HG02642 (cell line): ENCODE measurements at regions not wholly inside any gene's neighbourhood (a gene's known extent, or its start where the extent isn't known, plus 50 kb on each side); places are given as distances from the start of the nearest gene placed in this dataset.
"Not testable (repeated sequence)": the region's sequence is repeated elsewhere in the genome, so short reads cannot be mapped to it uniquely, and the experiment has no call there.

ENCODE experiments used
- ATAC-seq: cut with Tn5 transposase; IDR thresholded peaks from one replicate; pipeline ENCODE4 v1.9.1; 2021; ENCODE audit warnings: mild to moderate bottlenecking; ENCODE audit not compliant: unreplicated experiment, poor library complexity

GRCh38 chr18:78232196-78232595, 747.4 kb upstream of the SALL3 start:
- ATAC-seq, result no peak

GRCh38 chr18:78237864-78238263, 741.8 kb upstream of the SALL3 start:
- no peak for ATAC-seq

- no peak for ATAC-seq
Observed at GRCh38 chr18:78238404-78239089, 741.1 kb upstream of the SALL3 start.

- no peak for ATAC-seq
Observed at GRCh38 chr18:78239090-78239457, 740.5 kb upstream of the SALL3 start.

DNA sequence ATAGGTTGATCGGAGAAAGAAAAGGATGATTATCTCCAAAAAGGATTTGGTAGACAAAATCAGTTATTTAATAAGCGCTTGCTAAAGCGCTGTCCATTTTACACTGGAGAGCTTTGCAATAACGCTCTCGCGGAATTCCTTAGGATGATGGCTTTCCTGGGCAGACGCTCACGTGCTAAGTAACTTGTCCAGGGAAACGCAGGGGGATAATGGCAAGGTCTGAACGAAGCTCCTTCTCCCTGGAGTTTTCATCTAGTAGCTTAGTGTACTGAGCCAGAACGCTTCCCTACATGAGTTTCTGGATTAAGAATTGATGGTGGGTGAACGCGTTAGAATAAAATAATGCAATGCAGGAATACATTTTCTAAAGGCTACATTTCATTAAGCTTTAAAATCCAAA, 739.5 kb upstream of the SALL3 start:
- no peak for ATAC-seq

DNA sequence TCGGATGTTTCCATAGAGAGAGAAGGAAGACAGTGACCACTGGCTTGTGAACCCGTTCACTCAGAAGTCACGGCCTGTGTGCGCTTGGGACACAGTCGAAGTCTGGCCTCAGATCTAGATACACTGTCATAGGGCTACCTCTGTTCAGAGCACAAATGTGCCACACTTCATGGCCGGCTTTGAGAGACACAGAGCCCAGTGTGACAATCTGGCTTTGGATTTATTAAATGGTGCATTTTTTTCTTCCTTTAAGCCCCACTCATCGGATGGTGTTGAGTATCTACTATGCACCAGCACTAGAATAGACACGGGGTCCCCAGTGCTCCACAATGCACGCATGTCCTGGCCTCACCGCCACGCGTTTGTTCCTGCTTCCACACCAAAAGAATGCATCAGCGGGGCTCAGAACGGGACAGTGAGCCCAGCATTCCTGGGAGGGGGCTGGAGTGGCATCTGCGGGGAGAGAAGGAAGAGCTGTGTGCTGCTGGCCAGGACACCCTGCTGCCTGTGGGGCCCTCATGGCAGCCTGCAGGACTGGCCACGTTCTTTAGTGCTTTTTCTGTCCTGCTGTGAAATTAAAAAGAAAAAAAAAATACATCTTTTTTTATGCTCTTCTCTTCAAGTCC, 738.9 kb upstream of the SALL3 start:
- no peak for ATAC-seq

DNA sequence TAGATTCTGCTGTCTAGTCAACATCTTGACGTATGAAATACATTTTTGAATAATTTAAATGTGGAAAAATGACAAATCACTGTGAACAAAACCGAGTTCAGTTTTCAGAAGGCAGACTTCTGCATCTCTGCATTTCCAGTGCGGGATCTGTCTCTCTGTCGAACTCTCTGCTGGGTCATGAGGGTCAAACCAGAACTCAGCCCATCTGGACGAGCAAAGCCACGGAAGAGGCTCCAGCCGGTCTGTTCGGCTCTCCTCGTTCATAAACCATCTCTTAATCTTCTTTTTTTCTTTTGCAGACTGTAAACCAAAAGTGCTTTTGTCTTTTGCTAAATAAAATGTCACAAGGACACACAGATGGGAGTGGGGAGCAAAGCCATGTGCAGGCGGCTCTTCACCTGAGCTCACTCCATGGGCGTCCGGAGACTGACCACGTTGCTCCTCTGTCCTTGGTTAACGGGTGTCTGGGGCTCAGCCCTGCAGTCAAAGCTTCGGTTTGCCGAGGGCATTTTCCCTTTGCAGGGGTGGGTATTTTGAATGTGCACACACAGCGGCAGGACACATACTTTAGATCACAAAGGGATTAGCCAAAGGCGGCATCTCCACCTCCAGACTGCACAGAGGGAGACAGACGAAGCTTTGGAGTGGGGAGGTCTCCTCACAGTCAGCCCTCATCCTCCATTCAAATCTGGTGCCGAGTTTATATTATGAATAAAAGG, 737.9 kb upstream of the SALL3 start:
- ATAC-seq, result no peak

DNA sequence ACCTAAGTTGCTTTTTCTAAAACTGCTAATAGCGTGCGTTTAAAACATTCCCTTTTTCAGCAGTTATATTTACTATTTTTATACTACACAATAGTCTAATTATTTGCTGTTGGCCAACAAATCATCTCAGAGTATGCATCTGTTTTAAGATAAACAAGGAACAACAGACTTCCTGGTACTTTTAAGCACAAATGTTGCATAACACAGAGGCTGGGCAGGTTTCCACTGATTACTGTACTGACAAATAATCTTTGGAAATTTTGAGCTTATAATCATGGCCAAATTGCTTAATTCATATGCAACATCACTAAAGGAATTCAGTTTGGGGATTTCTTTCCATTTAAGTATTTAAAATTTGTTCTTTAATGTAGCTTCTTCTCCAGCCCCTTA, 737.4 kb upstream of the SALL3 start:
- ATAC-seq, result no peak

DNA sequence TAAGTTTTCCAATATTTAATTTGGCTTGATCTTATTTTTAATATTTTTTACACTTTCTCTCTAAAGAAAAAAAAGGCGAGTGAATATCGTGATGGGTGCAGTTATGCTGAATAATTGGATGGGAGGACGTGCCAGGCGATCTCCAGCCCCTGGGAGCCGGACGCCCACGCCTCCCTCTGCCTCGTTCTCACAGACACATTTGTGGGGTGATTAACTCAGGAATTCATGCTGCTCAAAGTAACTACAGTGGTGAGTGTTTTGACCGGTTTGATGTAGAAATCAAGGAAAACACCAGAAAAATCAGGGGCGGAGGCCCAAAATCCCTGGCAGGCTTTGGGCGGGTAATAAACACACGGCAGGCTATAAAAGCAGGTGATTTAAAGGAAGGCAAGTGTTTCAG, 736.8 kb upstream of the SALL3 start:
- no peak for ATAC-seq

DNA sequence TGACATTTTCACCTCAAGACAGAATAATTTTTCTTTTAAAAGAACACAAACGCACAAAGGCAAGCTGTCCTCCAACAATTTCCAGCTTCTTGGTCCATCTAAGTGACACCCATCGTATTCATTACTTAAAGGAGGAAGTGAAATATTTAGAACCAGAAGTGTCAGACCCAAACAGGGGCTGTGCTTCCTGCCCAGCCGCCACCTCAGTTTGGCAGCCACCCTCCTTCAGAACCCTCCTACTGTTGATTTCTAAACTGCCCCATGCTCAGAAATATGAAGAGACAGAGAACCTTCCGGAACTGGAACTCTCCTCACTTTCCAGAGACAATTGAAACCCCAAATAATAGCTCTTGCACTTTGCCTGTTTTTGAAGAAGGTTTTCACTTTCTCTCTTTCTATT, 734.8 kb upstream of the SALL3 start:
- ATAC-seq, result no peak

DNA sequence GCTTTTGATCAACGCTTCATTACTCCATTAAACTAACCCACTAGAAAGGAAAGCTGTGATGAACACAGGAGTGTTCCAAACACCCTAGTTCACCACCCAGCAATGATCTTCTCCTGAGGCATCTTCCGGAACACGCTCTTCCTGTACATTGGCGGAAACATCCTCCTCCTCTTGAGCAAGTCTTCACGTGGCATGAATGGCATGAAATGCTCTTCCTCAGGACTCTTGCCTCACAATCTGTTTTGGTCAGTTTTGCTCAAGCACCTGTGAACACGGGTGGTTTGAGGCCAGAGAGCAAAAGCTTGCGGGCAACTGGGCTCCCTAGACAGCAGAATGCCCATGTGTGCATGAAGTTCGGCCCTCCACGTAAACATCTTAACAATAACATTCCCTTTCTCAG, 734.2 kb upstream of the SALL3 start:
- ATAC-seq, result no peak

- no peak for ATAC-seq
Observed at GRCh38 chr18:78246050-78246449, 733.6 kb upstream of the SALL3 start.

- ATAC-seq, result no peak
Observed at GRCh38 chr18:78246588-78246987, 733.0 kb upstream of the SALL3 start.

- ATAC-seq, result no peak
Observed at GRCh38 chr18:78247615-78248289, 731.9 kb upstream of the SALL3 start.

GRCh38 chr18:78255013-78255412, 724.6 kb upstream of the SALL3 start:
- ATAC-seq, result no peak

GRCh38 chr18:78268226-78268988, 711.2 kb upstream of the SALL3 start:
- ATAC-seq, result no peak

DNA sequence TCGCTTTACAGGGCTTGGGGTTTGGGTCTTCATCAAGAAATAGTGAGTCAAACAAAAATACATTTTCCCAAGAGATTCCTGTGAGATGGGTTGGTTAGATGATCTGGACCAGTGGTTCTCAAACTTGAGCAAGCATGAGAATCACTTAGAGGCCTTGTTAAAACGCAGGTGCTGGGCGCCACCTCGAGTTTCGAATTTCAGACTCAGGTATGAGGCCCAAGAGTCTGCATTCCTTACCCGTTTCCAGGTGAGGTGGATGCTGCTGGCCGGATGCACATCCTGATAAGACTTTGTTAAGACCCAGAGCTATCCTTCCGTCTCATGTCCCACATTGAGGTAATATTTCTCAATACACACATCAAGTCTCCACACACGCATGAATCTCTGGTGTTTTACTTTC, 707.8 kb upstream of the SALL3 start:
- no peak for ATAC-seq

DNA sequence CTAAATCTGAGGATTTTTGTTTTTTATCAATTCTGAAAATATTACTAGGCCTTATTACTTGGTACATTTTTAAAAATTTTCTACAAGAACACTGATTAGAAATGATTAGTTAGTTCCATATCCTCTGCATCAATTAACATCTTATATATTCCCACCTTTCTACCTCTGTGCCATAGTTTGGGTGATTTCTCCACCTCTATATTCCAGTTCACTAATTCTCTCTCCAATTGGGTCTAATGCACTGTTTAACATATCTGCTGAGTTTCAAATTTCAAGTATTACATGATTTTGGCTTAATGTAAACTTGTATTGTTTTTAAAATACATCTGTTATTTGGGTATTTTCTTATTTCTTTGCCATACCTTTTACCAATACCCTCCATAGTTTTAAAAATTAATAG, 705.7 kb upstream of the SALL3 start:
- ATAC-seq, result no peak

- ATAC-seq, result not testable (repeated sequence)
Observed at GRCh38 chr18:78283425-78283824, 696.2 kb upstream of the SALL3 start.

DNA sequence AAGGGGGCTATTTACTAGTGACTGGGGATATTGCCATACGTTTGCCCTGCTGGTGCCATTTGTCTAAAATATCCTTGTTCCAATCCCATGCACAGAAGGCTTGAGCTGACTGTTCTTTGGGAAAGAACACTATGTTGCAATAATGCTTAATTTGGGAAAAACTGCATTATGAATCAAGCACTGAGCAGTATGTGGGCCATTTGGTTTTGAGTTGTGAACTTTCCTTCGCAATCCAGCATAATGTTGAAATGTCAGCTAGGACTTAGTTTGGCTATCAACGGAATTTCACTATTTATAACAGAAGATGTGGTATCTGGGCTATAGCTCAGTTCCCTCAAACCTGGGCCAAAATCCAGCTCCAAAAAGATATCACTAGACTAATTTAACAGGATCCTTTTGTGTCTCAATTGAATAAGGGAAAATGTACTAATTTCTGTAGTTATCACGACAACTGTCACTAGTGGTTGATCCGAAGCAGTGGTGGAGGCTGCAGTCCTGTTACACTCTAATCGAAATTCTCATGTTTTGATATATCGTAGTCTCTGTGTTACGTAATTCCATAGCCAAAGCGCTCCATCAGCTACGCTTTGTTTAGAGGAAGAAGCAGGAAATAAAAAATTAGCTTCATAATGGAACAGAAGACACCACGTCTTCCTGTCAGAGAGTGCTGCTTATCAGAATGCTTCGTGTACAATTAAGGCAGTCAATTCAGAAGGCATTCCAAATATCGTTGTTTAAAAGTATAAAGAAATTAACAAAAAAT, 686.8 kb upstream of the SALL3 start:
- ATAC-seq, result no peak
